ENCODE measurements at regions not wholly inside any gene's neighbourhood (a gene's known extent, or its start where the extent isn't known, plus 50 kb on each side); places are given as distances from the start of the nearest gene placed in this dataset.

GRCh38 chr11:91407842-91408241 is 816.8 kb upstream of the FAT3 start:
- Histone ChIP-seq H3K36me3 (ENCODE audit: control insufficient read depth, insufficient read depth, low read length) (no peaks in the 10 kb centered on the region), H3K27ac (ENCODE audit: low read length) (no peak overlapping the region), H3K27me3 (ENCODE audit: control insufficient read depth, insufficient read depth, low read length) (no peaks in the 10 kb centered on the region), H3K9me3 (ENCODE audit: control insufficient read depth, insufficient read depth, low read depth, low read length) (no peaks in the 10 kb centered on the region), H3K4me1 (ENCODE audit: control insufficient read depth, insufficient read depth, low read length) (no peaks in the 10 kb centered on the region), H3K4me3 (ENCODE audit: low read depth in 2 of 2, low read length in 2 of 2) (no peak overlapping the region)
- ChIA-PET CTCF (no interaction called here), POLR2A (no interaction called here)
- intact Hi-C loops (cut with micrococcal nuclease; ENCODE audit: unreplicated experiment) (no loop called here), in situ Hi-C loops (cut with HindIII; ENCODE audit: low pct_unique_long_range_greater_than_20kb, low sequenced_read_pairs) (no loop called here)
- ATAC-seq (no peak), DNase-seq (ENCODE audit: low read depth, low spot score) (no peak)
- BruUV-seq (replicated peaks): no TSS peak
- TF ChIP-seq POLR2AphosphoS5 (IDR thresholded peaks at IDR 0.05; ENCODE audit: low read depth, low read length): no peak
- no peak for TF ChIP-seq REST (IDR thresholded peaks at IDR 0.05; ENCODE audit: insufficient read depth in 1 of 2, low read depth in 2 of 2, low read length in 1 of 2)
- no peak for TF ChIP-seq CTCF (IDR thresholded peaks at IDR 0.05)
- TF ChIP-seq TCF7L2 (IDR thresholded peaks at IDR 0.05; ENCODE audit: low read depth, low read length): no peak
- no peak for TF ChIP-seq SIN3A (IDR thresholded peaks at IDR 0.05; ENCODE audit: borderline replicate concordance, insufficient read depth, low read depth, low read length)

- ChIA-PET CTCF (no interaction called here), POLR2A (no interaction called here)
- H3K4me3 ChIP-seq (ENCODE audit: low read depth in 2 of 2, low read length in 2 of 2): no peak overlapping the region
- ATAC-seq (no peak), DNase-seq (ENCODE audit: low read depth, low spot score) (no peak)
- no peaks in the 10 kb centered on the region for H3K27me3 ChIP-seq (ENCODE audit: control insufficient read depth, insufficient read depth, low read length)
- H3K4me1 ChIP-seq (ENCODE audit: control insufficient read depth, insufficient read depth, low read length): no peaks in the 10 kb centered on the region
- in situ Hi-C loops (cut with HindIII; ENCODE audit: low pct_unique_long_range_greater_than_20kb, low sequenced_read_pairs): no loop called here
- H3K9me3 ChIP-seq (ENCODE audit: control insufficient read depth, insufficient read depth, low read depth, low read length): no peaks in the 10 kb centered on the region
- no TSS peak for BruUV-seq (replicated peaks)
- no peak for TF ChIP-seq CTCF (IDR thresholded peaks at IDR 0.05)
- TF ChIP-seq TCF7L2 (IDR thresholded peaks at IDR 0.05; ENCODE audit: low read depth, low read length): no peak
- TF ChIP-seq POLR2AphosphoS5 (IDR thresholded peaks at IDR 0.05; ENCODE audit: low read depth, low read length): no peak
- TF ChIP-seq REST (IDR thresholded peaks at IDR 0.05; ENCODE audit: insufficient read depth in 1 of 2, low read depth in 2 of 2, low read length in 1 of 2): no peak
- no peak for TF ChIP-seq SIN3A (IDR thresholded peaks at IDR 0.05; ENCODE audit: borderline replicate concordance, insufficient read depth, low read depth, low read length)
- intact Hi-C loops (cut with micrococcal nuclease; ENCODE audit: unreplicated experiment): no loop called here
- no peak overlapping the region for H3K27ac ChIP-seq (ENCODE audit: low read length)
- H3K36me3 ChIP-seq (ENCODE audit: control insufficient read depth, insufficient read depth, low read length): no peaks in the 10 kb centered on the region
Observed at GRCh38 chr11:91406009-91406408, 818.6 kb upstream of the FAT3 start.
